Stimulated activated CD4-positive, alpha-beta T cell treated with anti-CD3 and anti-CD28 coated beads, Interleukin-4, amount 100 ng/mL, for 1 hour (primary cell): ENCODE measurements at regions not wholly inside any gene's neighbourhood (a gene's known extent, or its start where the extent isn't known, plus 50 kb on each side); places are given as distances from the start of the nearest gene placed in this dataset.
"Not testable (repeated sequence)": the region's sequence is repeated elsewhere in the genome, so short reads cannot be mapped to it uniquely, and the experiment has no call there.

Source experiments
- DNase-seq: peaks from one replicate; pipeline ENCODE4 v3.0.0-alpha.2; 2020

DNA sequence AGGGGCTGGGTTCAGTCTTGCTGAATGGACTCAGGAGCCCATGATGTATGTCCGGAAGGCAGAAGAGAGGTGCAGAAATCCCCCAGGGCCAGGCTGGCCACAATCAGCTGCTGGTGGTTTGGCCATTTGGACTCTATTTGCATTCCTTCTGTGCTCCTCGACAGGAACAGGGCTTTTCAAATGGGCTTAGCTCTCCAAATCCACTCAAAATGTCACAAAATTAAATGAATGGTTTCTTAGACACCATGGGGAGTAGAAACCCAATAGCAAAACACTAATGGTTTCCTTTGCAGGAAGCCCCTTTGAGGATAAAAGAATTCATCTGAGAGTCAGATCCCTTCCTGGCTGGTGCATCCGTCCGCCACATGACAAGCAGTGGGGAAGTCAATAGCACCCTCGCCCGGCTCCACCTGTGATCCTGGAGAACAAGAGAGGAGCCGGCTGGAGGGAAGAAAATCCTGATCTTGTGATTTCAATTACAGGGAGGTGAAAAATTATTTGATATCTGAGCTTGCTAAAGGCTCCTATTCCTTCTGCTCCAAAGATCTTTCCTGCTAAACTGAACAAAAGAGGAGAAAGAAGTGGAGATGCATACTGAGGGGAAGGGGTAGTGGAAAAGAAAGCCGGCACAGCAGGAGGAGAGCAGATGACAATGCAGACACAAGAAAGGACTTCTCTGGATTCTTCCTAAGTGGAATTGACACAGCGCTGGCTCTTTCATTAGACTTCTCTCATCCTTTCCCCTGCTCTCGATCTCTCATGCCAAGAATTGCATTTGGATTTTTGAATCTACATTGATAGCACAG, 190.7 kb downstream of the C7orf25 start:
- no peak for DNase-seq

DNA sequence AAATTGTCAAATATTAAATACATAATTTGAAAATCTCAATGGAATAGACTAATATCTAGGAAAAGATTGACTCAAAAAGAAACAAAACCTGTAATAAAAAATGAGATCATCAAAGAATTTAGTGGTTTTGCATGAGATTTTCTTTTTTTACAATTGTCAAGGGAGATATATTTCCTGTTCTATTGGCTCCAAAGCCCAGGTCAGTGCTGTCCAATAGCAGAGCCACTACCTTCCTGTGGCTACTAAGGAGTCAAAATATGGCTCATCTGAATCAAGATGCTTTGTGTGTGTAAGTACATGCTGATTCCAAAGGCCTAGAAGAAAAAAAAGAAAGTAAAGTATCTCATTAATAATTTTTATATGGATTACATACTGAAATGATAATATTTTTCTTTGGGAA, 191.9 kb downstream of the C7orf25 start:
- DNase-seq: no peak

DNA sequence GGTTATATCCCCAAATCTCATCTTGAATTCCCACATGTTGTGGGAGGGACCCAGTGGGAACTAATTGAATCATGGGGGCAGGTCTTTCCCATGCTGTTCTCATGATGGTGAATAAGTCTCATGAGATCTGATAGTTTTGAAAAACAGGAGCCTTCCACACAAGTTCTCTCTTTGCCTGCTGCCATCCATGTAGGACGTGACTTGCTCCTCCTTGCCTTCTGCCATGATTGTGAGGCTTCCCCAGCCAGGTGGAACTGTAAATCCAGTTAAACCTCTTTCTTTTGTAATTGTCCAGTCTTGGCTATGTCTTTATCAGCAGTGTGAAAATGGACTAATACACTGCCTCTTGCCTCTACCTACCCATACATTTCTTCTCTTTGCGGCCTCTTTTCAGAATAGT, 193.4 kb downstream of the C7orf25 start:
- not testable (repeated sequence) for DNase-seq

DNA sequence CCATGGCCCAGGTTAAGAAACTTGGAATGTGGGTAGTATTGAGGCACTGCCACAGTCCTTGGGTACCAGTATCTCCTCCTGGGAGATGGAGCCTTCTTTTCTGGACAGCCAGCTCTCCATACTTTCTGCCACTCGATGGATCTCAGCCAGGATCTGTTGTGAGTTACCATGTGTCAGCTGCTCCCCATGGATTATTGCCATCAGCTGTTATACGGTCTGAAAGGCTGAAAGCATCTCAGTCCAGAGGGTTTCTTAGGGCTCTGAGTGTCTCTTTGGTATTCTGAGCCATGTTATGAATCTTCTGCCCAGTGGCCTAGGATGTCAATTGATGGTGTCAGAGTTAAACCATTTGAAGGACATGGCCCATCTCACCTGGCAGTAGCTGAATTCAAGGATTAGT, 197.5 kb downstream of the C7orf25 start:
- DNase-seq: no peak

DNA sequence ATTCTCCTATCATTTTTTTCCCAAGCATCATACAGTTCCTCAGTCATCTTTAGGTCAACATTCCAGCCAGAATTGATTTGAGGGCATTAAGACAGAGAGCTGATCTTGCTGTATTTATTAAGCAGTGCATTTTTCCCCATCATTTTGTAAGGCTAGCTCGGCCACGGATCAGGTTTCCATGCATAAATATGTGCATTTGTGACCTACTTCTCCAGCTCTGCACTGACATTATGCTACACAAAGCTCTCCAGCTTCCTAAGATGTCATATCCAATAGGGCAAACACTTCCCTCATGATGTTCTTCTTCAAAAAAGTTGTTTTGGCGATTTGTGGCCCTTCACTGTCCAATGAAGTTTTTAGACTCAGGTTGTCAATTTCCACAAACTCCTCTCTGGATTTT, 202.6 kb downstream of the C7orf25 start:
- DNase-seq: no peak

DNA sequence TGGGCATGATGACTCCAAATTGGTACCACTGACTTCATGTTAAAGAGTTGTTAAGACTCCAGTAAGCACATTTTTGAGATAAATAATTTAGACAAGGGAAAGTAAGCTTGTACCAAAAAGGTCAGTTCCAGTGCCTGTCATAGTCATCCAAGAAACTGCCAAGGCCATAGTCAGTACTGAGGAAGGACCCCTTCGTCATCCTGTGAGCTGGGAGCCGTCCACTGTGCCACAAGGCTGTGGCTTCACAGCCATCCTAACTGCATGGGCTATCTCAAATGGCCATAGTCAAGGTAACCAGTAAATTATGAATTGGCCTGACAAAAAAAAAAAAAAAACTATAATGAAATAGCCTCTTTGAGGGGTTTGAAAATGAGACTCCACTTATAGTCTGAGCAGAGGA, 207.2 kb downstream of the C7orf25 start:
- DNase-seq: no peak

DNA sequence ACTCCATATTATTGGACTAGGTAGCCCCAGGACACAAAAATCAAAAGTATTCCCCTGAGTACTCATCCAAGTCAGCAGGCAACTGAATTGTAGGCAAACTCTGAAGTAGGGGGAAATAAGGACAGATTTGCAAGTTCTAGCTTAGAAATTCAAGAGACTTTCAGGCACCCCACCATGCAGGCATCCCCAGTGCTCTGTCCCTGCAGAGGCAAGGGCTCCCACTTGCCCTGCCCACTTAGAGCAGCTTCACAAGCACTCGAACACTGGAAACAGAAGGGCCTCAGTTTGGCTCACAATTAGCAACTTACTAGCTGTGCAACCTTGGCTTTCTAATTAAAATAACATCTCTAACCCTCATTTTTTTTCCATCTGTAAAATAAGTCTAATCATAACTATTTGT, 209.2 kb downstream of the C7orf25 start:
- DNase-seq: no peak

DNA sequence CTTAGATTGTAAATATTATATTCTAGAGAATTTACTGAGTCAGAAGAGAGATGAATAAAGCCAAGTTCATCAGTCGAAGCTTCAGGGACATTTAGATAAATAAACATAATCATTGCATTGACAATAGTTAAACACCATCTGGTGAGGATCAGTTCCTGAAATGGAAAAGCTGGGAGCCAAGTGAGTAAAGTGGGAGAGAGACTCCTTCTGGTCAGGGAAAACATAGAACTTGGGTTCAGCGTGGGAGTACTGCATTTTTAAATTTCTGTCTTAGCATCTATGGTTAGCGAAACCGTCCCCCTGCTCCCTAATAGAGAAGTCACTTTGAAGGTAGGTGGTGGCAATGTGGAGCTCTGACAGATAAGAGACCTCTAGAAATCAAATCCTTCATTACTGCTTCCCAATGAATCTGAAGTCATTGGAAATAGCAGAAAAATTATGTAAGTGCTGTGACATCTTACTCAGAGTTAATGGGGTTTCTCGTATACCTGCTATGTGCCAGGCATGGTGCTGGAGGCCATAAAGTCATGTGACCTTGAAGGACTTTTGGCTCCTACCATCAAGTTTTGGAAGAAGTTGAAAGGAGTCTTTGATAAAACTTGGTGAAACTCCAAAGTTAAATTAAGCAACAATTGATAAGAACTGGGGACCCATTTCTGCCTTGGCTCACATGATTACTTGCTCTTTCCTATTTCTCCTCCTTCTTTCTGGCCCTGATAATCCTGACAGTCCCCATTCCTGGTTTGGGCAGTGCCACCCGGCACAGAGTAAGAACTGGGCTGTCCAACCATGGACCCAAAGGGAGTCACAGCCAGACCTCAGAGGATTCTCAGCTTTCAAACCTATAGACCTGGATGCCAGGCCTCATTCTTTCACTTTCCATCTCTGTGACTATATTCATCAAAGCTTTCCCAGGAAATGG, 211.2 kb downstream of the C7orf25 start:
- no peak for DNase-seq

DNA sequence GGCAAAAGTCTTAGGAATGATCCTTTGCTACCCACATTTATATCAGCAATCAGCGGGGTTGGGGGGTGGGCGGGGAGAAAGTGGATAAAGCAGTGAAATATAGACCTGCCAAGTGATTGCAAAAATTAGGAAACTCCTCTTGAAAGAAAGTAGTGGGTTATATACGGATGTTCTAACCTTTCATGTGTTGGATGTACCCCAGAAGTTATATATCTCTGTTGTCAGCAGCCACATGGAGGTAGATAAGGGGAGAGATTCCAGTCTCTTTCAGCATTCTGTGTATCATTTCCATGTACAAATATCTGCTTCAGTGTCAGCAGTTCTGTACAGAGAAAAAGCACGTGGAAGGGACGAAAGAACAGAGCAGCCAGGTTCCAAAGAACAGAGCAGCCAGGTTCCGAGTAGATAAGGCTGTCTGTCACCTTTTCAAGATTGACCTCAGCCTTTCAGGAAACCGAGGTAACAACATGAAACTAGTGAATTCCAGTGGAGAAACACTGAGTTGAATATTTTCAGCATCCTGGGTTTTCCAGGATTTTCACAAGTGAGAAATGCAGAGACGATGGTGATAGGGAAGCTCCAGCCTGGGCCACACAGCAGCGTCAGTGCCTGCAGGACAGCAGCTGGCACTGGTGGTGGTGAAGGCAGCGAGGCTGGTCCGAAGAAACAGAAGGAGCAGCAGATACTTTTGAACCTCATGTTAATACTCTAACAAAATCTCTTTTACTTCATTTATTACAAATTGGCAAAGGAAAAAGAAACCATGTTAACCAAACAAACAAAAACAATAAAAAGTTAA, 212.3 kb downstream of the C7orf25 start:
- no peak for DNase-seq

DNA sequence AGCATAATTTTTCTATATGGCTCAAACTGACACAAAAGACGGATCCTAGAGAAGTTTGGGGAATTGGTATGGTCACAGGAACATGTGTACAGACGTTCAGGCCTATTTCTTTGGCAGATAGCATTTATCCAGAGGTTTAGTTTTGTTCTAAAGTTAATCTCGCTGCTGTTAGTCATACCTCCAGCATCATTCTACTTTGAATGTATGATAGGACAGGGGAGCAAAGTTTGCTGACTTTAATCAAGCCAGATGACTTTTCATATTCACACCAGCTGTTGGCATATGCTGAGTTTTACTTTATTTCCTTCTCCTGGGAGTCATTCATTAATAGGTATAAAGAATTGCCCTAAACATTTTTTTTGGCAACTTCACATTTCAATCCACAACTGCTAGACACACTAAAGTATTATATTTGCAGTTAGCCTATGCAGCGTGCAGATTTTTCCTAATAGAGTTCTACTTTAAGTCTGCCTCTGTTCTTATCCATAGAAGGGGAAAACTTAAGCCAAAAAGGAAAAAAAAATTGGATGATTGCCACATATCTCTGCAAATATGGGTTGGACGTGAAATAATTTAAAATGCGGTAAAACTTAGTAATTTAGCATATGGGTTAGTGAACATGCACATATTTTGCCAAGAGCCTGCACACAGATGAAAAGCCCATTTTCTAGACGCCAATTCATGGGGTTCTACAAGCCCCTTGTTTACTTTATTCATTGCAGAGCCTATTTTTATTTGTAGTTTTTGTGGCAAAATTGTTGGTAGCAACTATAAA, 213.1 kb downstream of the C7orf25 start:
- no peak for DNase-seq

DNA sequence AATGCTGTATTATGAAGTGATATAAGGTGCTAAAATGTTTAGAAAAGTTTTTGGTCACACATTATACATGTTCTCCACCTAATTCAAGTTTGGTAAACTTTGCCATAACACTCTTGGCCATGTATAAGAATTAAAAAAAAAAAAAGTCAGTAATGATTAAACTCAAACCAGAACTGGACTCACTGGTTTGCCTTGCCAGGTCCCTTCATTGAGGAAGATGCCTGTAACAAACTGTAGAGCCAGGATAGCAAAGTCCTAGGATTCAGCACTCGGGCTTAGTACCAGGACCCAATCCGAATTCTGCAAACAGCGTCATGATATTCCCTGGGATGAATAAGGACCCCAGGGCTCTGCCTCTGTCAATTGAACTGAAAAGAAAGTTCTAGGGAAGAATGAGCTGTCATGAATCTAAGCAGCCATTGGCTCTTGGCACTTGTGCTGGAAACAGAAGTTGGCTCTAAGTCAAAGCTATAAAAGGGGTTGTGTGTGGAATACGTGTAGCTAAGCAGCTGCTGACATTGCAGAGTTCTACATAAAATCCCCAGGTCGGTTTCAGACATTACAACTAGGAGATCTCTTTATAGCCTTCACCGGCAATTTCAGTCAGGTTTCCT, 216.9 kb downstream of the C7orf25 start:
- DNase-seq: no peak

DNA sequence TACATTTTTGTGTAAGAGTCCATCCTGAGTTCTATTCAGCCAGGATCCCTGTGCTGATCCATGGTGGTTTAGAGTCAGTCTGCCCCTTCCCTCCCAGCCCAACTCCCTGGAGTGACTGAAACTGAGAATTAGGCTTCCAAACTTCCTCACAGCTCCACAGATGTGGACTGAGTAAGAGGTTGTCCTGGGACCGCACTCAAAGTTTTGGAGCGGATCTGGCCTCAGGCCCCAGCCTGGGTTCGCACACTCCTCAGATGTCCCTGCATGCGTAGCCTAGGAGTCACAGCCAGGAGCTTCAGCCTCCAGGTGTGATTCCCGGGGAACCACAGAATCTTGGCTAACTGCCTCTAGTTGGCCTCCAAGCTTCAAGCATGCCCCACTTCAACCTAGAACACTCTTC, 218.1 kb downstream of the C7orf25 start:
- DNase-seq: no peak

DNA sequence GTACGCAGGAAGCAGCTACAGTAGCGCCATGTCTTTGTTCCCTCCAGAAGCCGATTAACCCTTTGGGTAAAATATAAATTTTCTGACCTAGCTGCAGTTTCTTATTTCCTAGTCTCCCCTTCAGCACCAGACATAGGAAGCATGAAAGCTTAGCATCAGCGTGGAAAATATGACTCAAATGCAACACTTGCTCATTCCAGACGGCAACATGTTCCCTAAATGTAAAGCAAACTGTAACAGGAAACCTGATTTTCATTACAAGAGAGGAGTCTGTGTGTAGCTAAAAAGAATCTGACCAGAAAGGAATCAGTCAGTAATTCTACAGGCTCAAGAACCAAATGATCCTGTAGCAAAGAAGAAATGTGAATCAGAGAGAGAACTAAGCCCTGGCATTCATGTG, 219.2 kb downstream of the C7orf25 start:
- DNase-seq: no peak

DNA sequence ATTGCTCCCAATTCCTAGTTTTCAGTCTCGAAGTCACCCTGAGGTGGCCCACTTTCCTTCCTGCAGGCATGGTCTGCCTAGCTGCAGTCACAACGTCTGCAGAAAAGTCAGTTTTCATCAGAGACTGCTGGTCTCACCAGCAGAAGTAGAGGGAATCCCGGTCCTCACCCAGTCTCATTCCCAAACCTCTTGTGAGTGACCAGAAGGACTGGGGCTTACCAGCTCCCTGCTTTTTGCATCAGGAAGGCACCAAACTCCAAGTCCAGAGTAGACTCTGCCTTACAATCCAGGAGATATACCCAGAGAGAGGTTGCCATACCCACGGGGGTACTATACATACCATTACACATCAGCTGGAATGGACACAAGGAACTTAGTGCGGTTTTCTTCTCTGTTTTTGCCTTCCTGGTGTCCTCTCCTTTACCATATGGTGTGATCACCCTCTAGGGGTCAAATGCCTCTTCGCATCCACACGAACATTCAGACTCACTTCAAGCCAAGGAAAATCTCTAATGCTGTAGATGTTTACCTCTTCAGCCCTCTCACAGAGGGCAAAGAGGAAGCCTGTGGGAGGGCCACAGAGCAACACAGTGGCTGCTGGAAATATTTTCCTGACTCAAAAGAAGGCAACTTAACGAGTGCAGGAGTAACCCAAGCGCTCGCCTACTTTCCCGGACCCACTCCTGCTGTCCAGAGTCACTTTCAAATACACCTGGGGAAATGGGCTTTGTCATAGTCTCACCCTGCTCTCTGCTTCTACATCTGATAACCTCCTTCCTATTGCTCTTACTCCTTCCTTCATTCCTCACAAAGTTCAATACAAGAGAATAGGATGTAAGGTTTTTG, 220.9 kb downstream of the C7orf25 start:
- DNase-seq: no peak

DNA sequence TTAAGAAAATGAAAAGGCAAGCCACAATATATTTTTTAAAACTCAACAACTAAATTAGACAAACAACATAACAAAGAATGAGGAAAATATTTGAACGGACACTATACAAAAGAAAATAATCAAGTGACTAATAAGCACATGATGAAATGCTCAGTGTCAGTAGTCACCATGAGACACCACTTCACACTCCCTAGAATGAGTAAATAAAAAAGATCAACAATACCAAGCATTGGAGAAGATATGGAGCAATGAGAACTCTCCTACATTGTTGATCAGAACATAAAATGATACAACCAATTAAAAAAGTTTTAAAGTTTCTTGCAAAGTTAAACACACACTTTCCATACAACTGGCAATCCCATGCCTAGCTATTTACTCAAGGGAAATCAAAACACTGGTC, 222.2 kb downstream of the C7orf25 start:
- DNase-seq: no peak

DNA sequence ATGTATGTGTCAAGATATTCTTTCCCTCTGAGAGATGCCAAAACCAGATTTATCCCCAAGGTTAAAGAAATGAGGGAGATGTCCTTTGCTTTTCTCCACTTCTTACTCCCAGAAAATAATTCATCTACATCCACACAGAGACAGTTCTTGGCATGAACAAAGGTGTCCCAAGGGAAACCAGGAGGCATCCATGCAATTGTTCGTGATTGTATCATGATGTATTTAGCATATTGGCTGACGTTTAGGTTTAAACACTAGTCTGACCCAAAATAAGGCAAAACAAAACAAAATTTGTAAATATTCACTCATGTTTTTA, 223.9 kb downstream of the C7orf25 start:
- no peak for DNase-seq

DNA sequence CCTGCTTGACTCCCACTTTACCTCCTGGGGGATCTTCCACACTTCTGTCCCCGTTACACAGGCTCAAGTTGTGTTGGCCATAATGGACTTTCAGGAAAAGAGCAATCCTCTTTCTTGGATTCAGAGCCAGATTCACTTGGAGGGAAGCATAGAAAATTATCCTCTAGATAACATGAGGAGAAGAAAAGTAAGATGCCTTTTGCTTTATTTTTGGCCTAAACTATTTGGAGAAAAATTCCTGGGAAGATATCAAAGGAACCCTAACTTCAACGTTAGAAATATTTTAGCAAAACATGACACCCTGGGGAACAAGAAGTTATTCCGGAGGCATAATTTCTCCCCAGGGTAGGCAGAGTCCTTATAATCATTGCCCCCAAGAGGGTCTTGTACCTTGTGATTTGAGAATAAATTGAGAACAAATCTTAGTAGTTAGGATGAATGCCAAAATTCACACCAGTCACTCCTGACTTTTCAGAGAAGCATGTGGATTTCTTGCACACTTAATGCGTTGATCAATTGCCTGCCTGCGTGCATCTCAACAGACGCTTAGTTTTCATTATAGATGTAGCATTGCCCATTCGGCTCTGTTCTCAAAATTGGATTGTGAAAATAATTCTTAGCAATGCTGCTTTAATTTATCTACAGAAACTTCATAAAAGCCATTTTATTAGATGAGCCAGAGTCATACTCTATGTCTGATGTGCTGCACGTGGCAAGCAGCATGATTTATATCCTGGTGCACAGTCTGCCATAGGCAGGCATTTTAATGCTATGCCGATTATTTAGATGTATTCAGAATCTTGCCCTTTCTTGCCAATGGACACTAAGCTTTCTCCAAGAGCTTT, 224.4 kb downstream of the C7orf25 start:
- DNase-seq: no peak

DNA sequence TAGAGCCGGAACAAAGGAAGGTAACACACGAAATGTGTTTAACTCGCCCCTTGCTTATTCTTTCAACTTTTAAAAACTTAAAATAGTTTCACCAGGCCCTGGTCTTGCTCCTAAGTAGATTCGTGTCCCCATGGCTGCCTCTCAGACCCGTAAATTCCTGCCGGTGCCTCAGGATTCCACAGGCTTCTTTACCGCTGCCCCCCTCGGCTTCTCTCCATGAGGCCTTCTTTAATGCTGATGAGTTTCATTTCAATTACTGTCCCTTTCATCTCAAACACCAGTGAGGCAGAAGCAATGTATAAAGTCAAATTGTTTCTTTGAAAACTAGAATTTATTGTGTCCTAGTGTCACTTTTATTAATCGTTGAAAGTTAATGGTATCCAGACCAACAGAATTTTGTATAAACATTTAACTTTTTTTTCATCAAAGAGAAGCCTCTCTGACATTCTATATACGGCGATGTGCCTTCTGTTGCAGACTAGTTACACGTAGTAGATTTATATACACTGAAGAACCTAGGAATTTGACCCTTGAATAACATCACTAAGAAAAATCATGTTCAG, 225.2 kb downstream of the C7orf25 start:
- DNase-seq: no peak

DNA sequence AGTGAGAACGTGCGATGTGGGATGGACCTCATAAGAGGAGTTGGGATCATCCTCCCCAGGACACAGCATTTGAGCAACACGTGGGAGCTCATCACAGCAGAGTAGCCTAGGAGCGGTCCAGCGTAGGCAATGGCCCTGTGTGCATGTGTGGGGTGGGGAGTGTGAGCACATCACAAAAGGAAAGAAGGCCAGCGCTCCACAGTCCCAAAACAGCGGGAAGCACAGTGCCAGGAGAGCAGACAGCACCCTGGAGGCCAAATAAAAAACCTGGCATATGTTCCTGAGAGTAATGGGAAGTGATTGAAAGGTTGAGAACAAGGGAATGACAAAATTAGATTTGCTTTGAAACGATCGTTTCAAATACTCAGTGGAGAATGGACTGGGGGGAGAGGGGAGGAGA, 226.0 kb downstream of the C7orf25 start:
- no peak for DNase-seq
